ENCODE measurements at regions not wholly inside any gene's neighbourhood (a gene's known extent, or its start where the extent isn't known, plus 50 kb on each side); places are given as distances from the start of the nearest gene placed in this dataset.

- no peaks in the 10 kb centered on the region for H3K9me3 Mint-ChIP-seq
- no peaks in the 10 kb centered on the region for H3K27me3 Mint-ChIP-seq
- no peaks in the 10 kb centered on the region for H3K4me1 Mint-ChIP-seq
- no peak overlapping the region for H3K27ac Mint-ChIP-seq
- no peaks in the 10 kb centered on the region for H3K36me3 Mint-ChIP-seq
- DNase-seq = no peak
- H3K4me3 Mint-ChIP-seq = no peak overlapping the region
Observed at GRCh38 chr9:73468716-73469115, 317.1 kb downstream of the ANXA1 start.

GRCh38 chr9:73470766-73471165 is 319.1 kb downstream of the ANXA1 start:
- Mint-ChIP-seq H3K9me3 (no peaks in the 10 kb centered on the region), H3K36me3 (no peaks in the 10 kb centered on the region), H3K4me1 (no peaks in the 10 kb centered on the region), H3K27me3 (no peaks in the 10 kb centered on the region), H3K27ac (no peak overlapping the region), H3K4me3 (no peak overlapping the region)
- no peak for DNase-seq

- no peak overlapping the region for H3K4me3 Mint-ChIP-seq
- H3K9me3 Mint-ChIP-seq = no peaks in the 10 kb centered on the region
- H3K36me3 Mint-ChIP-seq = no peaks in the 10 kb centered on the region
- no peak overlapping the region for H3K27ac Mint-ChIP-seq
- H3K4me1 Mint-ChIP-seq = no peaks in the 10 kb centered on the region
- no peak for DNase-seq
- no peaks in the 10 kb centered on the region for H3K27me3 Mint-ChIP-seq
Observed at GRCh38 chr9:73474002-73474600, 322.4 kb downstream of the ANXA1 start.

- H3K4me1 Mint-ChIP-seq = no peaks in the 10 kb centered on the region
- DNase-seq = no peak
- H3K9me3 Mint-ChIP-seq = no peaks in the 10 kb centered on the region
- H3K27ac Mint-ChIP-seq = no peak overlapping the region
- no peaks in the 10 kb centered on the region for H3K27me3 Mint-ChIP-seq
- H3K4me3 Mint-ChIP-seq = no peak overlapping the region
- no peaks in the 10 kb centered on the region for H3K36me3 Mint-ChIP-seq
Observed at GRCh38 chr9:73474625-73475024, 323.0 kb downstream of the ANXA1 start.

- peaks cover 2% of the 10 kb centered on the region for H3K9me3 Mint-ChIP-seq
- DNase-seq = no peak
- H3K27ac Mint-ChIP-seq = no peak overlapping the region
- H3K4me1 Mint-ChIP-seq = no peaks in the 10 kb centered on the region
- no peaks in the 10 kb centered on the region for H3K36me3 Mint-ChIP-seq
- no peak overlapping the region for H3K4me3 Mint-ChIP-seq
- H3K27me3 Mint-ChIP-seq = no peaks in the 10 kb centered on the region
Observed at GRCh38 chr9:73494894-73495293, 343.2 kb downstream of the ANXA1 start.

- Mint-ChIP-seq H3K36me3 (no peaks in the 10 kb centered on the region), H3K27ac (no peak overlapping the region), H3K9me3 (peaks cover 2% of the 10 kb centered on the region), H3K27me3 (no peaks in the 10 kb centered on the region), H3K4me1 (no peaks in the 10 kb centered on the region), H3K4me3 (no peak overlapping the region)
- no peak for DNase-seq
Observed at GRCh38 chr9:73497796-73498195, 346.1 kb downstream of the ANXA1 start.

GRCh38 chr9:73515216-73515615 is 363.6 kb downstream of the ANXA1 start:
- DNase-seq = no peak
- Mint-ChIP-seq H3K36me3 (no peaks in the 10 kb centered on the region), H3K27me3 (no peaks in the 10 kb centered on the region), H3K4me3 (no peak overlapping the region), H3K4me1 (no peaks in the 10 kb centered on the region), H3K27ac (no peak overlapping the region), H3K9me3 (no peaks in the 10 kb centered on the region)

- no peak overlapping the region for H3K27ac Mint-ChIP-seq
- H3K27me3 Mint-ChIP-seq = no peaks in the 10 kb centered on the region
- H3K36me3 Mint-ChIP-seq = no peaks in the 10 kb centered on the region
- H3K9me3 Mint-ChIP-seq = no peaks in the 10 kb centered on the region
- no peak for DNase-seq
- no peaks in the 10 kb centered on the region for H3K4me1 Mint-ChIP-seq
- no peak overlapping the region for H3K4me3 Mint-ChIP-seq
Observed at GRCh38 chr9:73523391-73523790, 371.7 kb downstream of the ANXA1 start.

- H3K36me3 Mint-ChIP-seq = no peaks in the 10 kb centered on the region
- DNase-seq = no peak
- H3K4me1 Mint-ChIP-seq = no peaks in the 10 kb centered on the region
- H3K27ac Mint-ChIP-seq = no peak overlapping the region
- H3K27me3 Mint-ChIP-seq = no peaks in the 10 kb centered on the region
- H3K4me3 Mint-ChIP-seq = no peak overlapping the region
- no peaks in the 10 kb centered on the region for H3K9me3 Mint-ChIP-seq
Observed at GRCh38 chr9:73525350-73525749, 373.7 kb downstream of the ANXA1 start.

- Mint-ChIP-seq H3K36me3 (no peaks in the 10 kb centered on the region), H3K4me1 (no peaks in the 10 kb centered on the region), H3K27me3 (no peaks in the 10 kb centered on the region)
Observed at GRCh38 chr9:73527521-73527920, 375.9 kb downstream of the ANXA1 start.

GRCh38 chr9:73528926-73529325 is 377.3 kb downstream of the ANXA1 start:
- H3K4me1 Mint-ChIP-seq = no peaks in the 10 kb centered on the region
- H3K27me3 Mint-ChIP-seq = no peaks in the 10 kb centered on the region
- no peak overlapping the region for H3K27ac Mint-ChIP-seq
- H3K36me3 Mint-ChIP-seq = no peaks in the 10 kb centered on the region
- H3K4me3 Mint-ChIP-seq = no peak overlapping the region
- peaks cover 2% of the 10 kb centered on the region for H3K9me3 Mint-ChIP-seq
- DNase-seq = no peak

More at GRCh38 chr9:73527521-73527920, 375.9 kb downstream of the ANXA1 start:
- DNase-seq = no peak
- no peak overlapping the region for H3K27ac Mint-ChIP-seq
- H3K9me3 Mint-ChIP-seq = no peaks in the 10 kb centered on the region
- H3K4me3 Mint-ChIP-seq = no peak overlapping the region

GRCh38 chr9:73529666-73530065 is 378.0 kb downstream of the ANXA1 start:
- Mint-ChIP-seq H3K4me1 (no peaks in the 10 kb centered on the region), H3K27ac (no peak overlapping the region), H3K27me3 (no peaks in the 10 kb centered on the region), H3K9me3 (peaks cover 2% of the 10 kb centered on the region), H3K4me3 (no peak overlapping the region), H3K36me3 (no peaks in the 10 kb centered on the region)
- DNase-seq = no peak

- Mint-ChIP-seq H3K27me3 (no peaks in the 10 kb centered on the region), H3K4me1 (no peaks in the 10 kb centered on the region), H3K9me3 (peaks cover 2% of the 10 kb centered on the region), H3K36me3 (no peaks in the 10 kb centered on the region), H3K27ac (no peak overlapping the region), H3K4me3 (no peak overlapping the region)
- no peak for DNase-seq
Observed at GRCh38 chr9:73531051-73531532, 379.4 kb downstream of the ANXA1 start.

GRCh38 chr9:73531658-73532057 is 380.0 kb downstream of the ANXA1 start:
- H3K4me1 Mint-ChIP-seq = no peaks in the 10 kb centered on the region
- H3K4me3 Mint-ChIP-seq = no peak overlapping the region
- no peak for DNase-seq
- H3K9me3 Mint-ChIP-seq = peaks cover 2% of the 10 kb centered on the region
- no peaks in the 10 kb centered on the region for H3K27me3 Mint-ChIP-seq
- H3K36me3 Mint-ChIP-seq = no peaks in the 10 kb centered on the region
- H3K27ac Mint-ChIP-seq = no peak overlapping the region

GRCh38 chr9:73532985-73533384 is 381.3 kb downstream of the ANXA1 start:
- DNase-seq = no peak
- no peaks in the 10 kb centered on the region for H3K4me1 Mint-ChIP-seq
- no peak overlapping the region for H3K4me3 Mint-ChIP-seq
- no peaks in the 10 kb centered on the region for H3K27me3 Mint-ChIP-seq
- H3K36me3 Mint-ChIP-seq = no peaks in the 10 kb centered on the region
- H3K27ac Mint-ChIP-seq = no peak overlapping the region
- peaks cover 2% of the 10 kb centered on the region for H3K9me3 Mint-ChIP-seq

- Mint-ChIP-seq H3K27me3 (no peaks in the 10 kb centered on the region), H3K4me3 (no peak overlapping the region), H3K36me3 (no peaks in the 10 kb centered on the region), H3K9me3 (peaks cover 2% of the 10 kb centered on the region), H3K4me1 (no peaks in the 10 kb centered on the region), H3K27ac (no peak overlapping the region)
- no peak for DNase-seq
Observed at GRCh38 chr9:73536403-73536802, 384.7 kb downstream of the ANXA1 start.

Data from activated naive CD8-positive, alpha-beta T cell treated with anti-CD3 and anti-CD28 coated beads for 36 hours (primary cell).